HFF-Myc (cell line): ENCODE measurements at regions not wholly inside any gene's neighbourhood (a gene's known extent, or its start where the extent isn't known, plus 50 kb on each side); places are given as distances from the start of the nearest gene placed in this dataset.

Source experiments
- DNase-seq: peaks from one replicate; pipeline ENCODE4 v3.0.0-alpha.2; 2011; ENCODE audit warnings: low read depth; ENCODE audit errors: extremely low read depth
- H3K4me3 ChIP-seq: replicated peaks from 2 replicates; pipeline ENCODE4 v1.5.1; 2011; ENCODE audit warnings: low read depth, mild to moderate bottlenecking, control low read depth, low read length
- CTCF ChIP-seq: IDR thresholded peaks from 2 replicates; pipeline ENCODE4 v1.5.1; 2012; ENCODE audit warnings: mild to moderate bottlenecking, low read depth, low read length, control low read depth; ENCODE audit errors: missing control alignments

- TF ChIP-seq CTCF = no peak
- no peak overlapping the region for H3K4me3 ChIP-seq
- no peak for DNase-seq
Measured at GRCh38 chr7:50226145-50226544, 78.4 kb upstream of the IKZF1 start.

- DNase-seq = no peak
- H3K4me3 ChIP-seq = no peak overlapping the region
- no peak for TF ChIP-seq CTCF
Measured at GRCh38 chr7:50221433-50221832, 83.1 kb upstream of the IKZF1 start.

- no peak overlapping the region for H3K4me3 ChIP-seq
- no peak for TF ChIP-seq CTCF
- DNase-seq = no peak
Measured at GRCh38 chr7:50221028-50221427, 83.5 kb upstream of the IKZF1 start.

- no peak for DNase-seq
- TF ChIP-seq CTCF = no peak
- no peak overlapping the region for H3K4me3 ChIP-seq
Measured at GRCh38 chr7:50220273-50220672, 84.2 kb upstream of the IKZF1 start.

GRCh38 chr7:50217821-50218281 is 86.7 kb upstream of the IKZF1 start:
- H3K4me3 ChIP-seq = no peak overlapping the region
- TF ChIP-seq CTCF = no peak
- DNase-seq = no peak

GRCh38 chr7:50217401-50217800 is 87.1 kb upstream of the IKZF1 start:
- no peak for DNase-seq
- no peak overlapping the region for H3K4me3 ChIP-seq
- no peak for TF ChIP-seq CTCF

- no peak for TF ChIP-seq CTCF
- no peak overlapping the region for H3K4me3 ChIP-seq
- DNase-seq = no peak
Measured at GRCh38 chr7:50216626-50217025, 87.9 kb upstream of the IKZF1 start.
